ENCODE measurements at regions not wholly inside any gene's neighbourhood (a gene's known extent, or its start where the extent isn't known, plus 50 kb on each side); places are given as distances from the start of the nearest gene placed in this dataset.

GRCh38 chr2:180144338-180144813 is 137.3 kb upstream of the CWC22 start:
- H3K14ac ChIP-seq (ENCODE audit: insufficient read depth, low read length): no peak overlapping the region
- H3K27ac Mint-ChIP-seq: no peak overlapping the region; a peak in 1 of 7 replicates
- no peak for DNase-seq
- H3K36me3 Mint-ChIP-seq (ENCODE audit: insufficient read depth in 1 of 3, low read depth in 3 of 3): peaks cover 0 to 2% (median 0%) of the 10 kb centered on the region in 3 experiments; a peak in 2 of 7 replicates
- H2AFZ ChIP-seq (ENCODE audit: low read length): no peak overlapping the region
- H3K4ac ChIP-seq (ENCODE audit: low read depth, low read length): no peak overlapping the region
- no peak overlapping the region for H2BK12ac ChIP-seq (ENCODE audit: insufficient read length, low read depth, low read length)
- no peak overlapping the region for H3K4me2 ChIP-seq (ENCODE audit: insufficient read depth, insufficient read length, low read length)
- no peak overlapping the region for H3K18ac ChIP-seq (ENCODE audit: insufficient read length, low read depth, low read length)
- no peak overlapping the region for H3K9ac ChIP-seq (ENCODE audit: extremely low read depth, insufficient read length, low read length)
- no peak overlapping the region for H3K4me3 Mint-ChIP-seq
- no peak overlapping the region for H4K5ac ChIP-seq (ENCODE audit: insufficient read length, low read depth, low read length)
- H3T11ph ChIP-seq (ENCODE audit: low read length): no peak overlapping the region
- no peaks in the 10 kb centered on the region for H3K27me3 Mint-ChIP-seq (ENCODE audit: low read depth)
- no peak overlapping the region for H2BK5ac ChIP-seq (ENCODE audit: insufficient read length, low read length)
- H3K23ac ChIP-seq (ENCODE audit: insufficient read length, low read depth, low read length): no peak overlapping the region
- H3K9me3 ChIP-seq (ENCODE audit: control insufficient read depth, low read depth, low read length): no peaks in the 10 kb centered on the region
- no peak overlapping the region for H2AK5ac ChIP-seq (ENCODE audit: insufficient read length, low read length)
- H3K4me1 Mint-ChIP-seq: peaks cover 40 to 44% of the 10 kb centered on the region in 2 experiments
- no peak overlapping the region for H4K91ac ChIP-seq (ENCODE audit: insufficient read length, low read depth, low read length)
- no peaks in the 10 kb centered on the region for H3K9me3 Mint-ChIP-seq
- TF ChIP-seq, protein P1, sequence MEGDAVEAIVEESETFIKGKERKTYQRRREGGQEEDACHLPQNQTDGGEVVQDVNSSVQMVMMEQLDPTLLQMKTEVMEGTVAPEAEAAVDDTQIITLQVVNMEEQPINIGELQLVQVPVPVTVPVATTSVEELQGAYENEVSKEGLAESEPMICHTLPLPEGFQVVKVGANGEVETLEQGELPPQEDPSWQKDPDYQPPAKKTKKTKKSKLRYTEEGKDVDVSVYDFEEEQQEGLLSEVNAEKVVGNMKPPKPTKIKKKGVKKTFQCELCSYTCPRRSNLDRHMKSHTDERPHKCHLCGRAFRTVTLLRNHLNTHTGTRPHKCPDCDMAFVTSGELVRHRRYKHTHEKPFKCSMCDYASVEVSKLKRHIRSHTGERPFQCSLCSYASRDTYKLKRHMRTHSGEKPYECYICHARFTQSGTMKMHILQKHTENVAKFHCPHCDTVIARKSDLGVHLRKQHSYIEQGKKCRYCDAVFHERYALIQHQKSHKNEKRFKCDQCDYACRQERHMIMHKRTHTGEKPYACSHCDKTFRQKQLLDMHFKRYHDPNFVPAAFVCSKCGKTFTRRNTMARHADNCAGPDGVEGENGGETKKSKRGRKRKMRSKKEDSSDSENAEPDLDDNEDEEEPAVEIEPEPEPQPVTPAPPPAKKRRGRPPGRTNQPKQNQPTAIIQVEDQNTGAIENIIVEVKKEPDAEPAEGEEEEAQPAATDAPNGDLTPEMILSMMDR (conservative IDR thresholded peaks at IDR 0.05): no peak
- H2BK20ac ChIP-seq (ENCODE audit: low read depth, low read length, poor library complexity, severe bottlenecking): no peak overlapping the region
- no peak overlapping the region for H2BK15ac ChIP-seq (ENCODE audit: low read depth, low read length)
- H3K27ac ChIP-seq (ENCODE audit: insufficient read length, low read depth, low read length): no peak overlapping the region
- no peak overlapping the region for H3K56ac ChIP-seq (ENCODE audit: insufficient read length, low read depth, low read length)
- no peaks in the 10 kb centered on the region for H3K79me1 ChIP-seq (ENCODE audit: insufficient read depth, low read depth, low read length, poor library complexity, severe bottlenecking)
- H4K20me1 ChIP-seq (ENCODE audit: control insufficient read depth, insufficient read depth, insufficient read length): no peaks in the 10 kb centered on the region
- H4K8ac ChIP-seq (replicated peaks; ENCODE audit: insufficient read length, low read depth, low read length): no peak overlapping the region
- H3K23me2 ChIP-seq (ENCODE audit: insufficient read length, low read depth, low read length, poor library complexity, severe bottlenecking): no peaks in the 10 kb centered on the region
- H3K79me2 ChIP-seq (ENCODE audit: insufficient read depth, low read length): no peaks in the 10 kb centered on the region
- H2BK120ac ChIP-seq (ENCODE audit: low read depth, low read length, poor library complexity, severe bottlenecking): no peak overlapping the region
- peaks cover 5% of the 10 kb centered on the region; the same call in 1 of the 2 replicates for H3K4me1 ChIP-seq (ENCODE audit: insufficient read depth, low read length)
- no peaks in the 10 kb centered on the region for H3K27me3 ChIP-seq (ENCODE audit: insufficient read depth, low read length)

Data from H9 (cell line).